ENCODE measurements at regions not wholly inside any gene's neighbourhood (a gene's known extent, or its start where the extent isn't known, plus 50 kb on each side); places are given as distances from the start of the nearest gene placed in this dataset.

GRCh38 chr19:29292153-29292552 lies 79.2 kb upstream of the UQCRFS1 start:
- no peaks in the 10 kb centered on the region for H3K4me1 ChIP-seq (ENCODE audit: control insufficient read depth, insufficient read depth, low read length)
- H3K9me3 ChIP-seq (ENCODE audit: control insufficient read depth, insufficient read depth, low read depth, low read length): peaks cover 7% of the 10 kb centered on the region; the same call in 1 of the 2 replicates
- no peak overlapping the region for H3K9ac ChIP-seq (ENCODE audit: low read length)
- no peak overlapping the region for H3K4me3 ChIP-seq (ENCODE audit: low read depth, low read length)
- 0 out of 2 replicates have a peak, but pooled peaks cover 6% of the 10 kb centered on the region for H3K27me3 ChIP-seq (ENCODE audit: control insufficient read depth, insufficient read depth, low read length)
- H3K27ac ChIP-seq (ENCODE audit: low read depth, low read length): no peak overlapping the region
- H3K36me3 ChIP-seq (ENCODE audit: control insufficient read depth, insufficient read depth, low read length): no peaks in the 10 kb centered on the region

DNA sequence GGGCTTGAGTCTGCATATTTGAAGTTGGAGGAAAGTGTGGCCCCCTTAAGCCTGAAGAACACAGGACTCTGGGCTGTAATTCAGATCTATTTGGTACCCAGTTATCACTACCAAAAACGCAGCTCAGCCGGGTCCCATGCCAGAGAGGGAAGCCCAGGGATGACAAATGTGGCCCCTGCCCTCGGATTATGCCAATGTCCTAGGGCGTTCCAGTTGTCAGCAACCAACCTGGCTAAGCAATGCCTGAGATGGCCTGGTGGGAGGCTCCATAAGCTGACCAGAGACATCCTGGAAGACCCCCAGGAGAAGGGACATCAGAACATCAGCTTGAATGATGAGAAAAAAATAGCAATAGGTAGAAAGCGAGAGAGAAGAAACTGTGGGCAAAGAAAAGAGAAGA lies 79.6 kb upstream of the UQCRFS1 start:
- H3K4me3 ChIP-seq (ENCODE audit: low read depth, low read length): no peak overlapping the region

GRCh38 chr19:29293292-29293691 lies 80.3 kb upstream of the UQCRFS1 start:
- Histone ChIP-seq H3K27ac (ENCODE audit: low read depth, low read length) (no peak overlapping the region), H3K27me3 (ENCODE audit: control insufficient read depth, insufficient read depth, low read length) (0 out of 2 replicates have a peak, but pooled peaks cover 6% of the 10 kb centered on the region), H3K4me1 (ENCODE audit: control insufficient read depth, insufficient read depth, low read length) (no peaks in the 10 kb centered on the region), H3K36me3 (ENCODE audit: control insufficient read depth, insufficient read depth, low read length) (no peaks in the 10 kb centered on the region), H3K9ac (ENCODE audit: low read length) (no peak overlapping the region), H3K9me3 (ENCODE audit: control insufficient read depth, insufficient read depth, low read depth, low read length) (peaks cover under 1% of the 10 kb centered on the region; the same call in 1 of the 2 replicates), H3K4me3 (ENCODE audit: low read depth, low read length) (no peak overlapping the region)

More for the DNA sequence above, 79.6 kb upstream of the UQCRFS1 start:
- H3K4me1 ChIP-seq (ENCODE audit: control insufficient read depth, insufficient read depth, low read length): no peaks in the 10 kb centered on the region
- 0 out of 2 replicates have a peak, but pooled peaks cover 6% of the 10 kb centered on the region for H3K27me3 ChIP-seq (ENCODE audit: control insufficient read depth, insufficient read depth, low read length)
- H3K9me3 ChIP-seq (ENCODE audit: control insufficient read depth, insufficient read depth, low read depth, low read length): peaks cover 7% of the 10 kb centered on the region; the same call in 1 of the 2 replicates
- no peaks in the 10 kb centered on the region for H3K36me3 ChIP-seq (ENCODE audit: control insufficient read depth, insufficient read depth, low read length)
- H3K27ac ChIP-seq (ENCODE audit: low read depth, low read length): no peak overlapping the region
- H3K9ac ChIP-seq (ENCODE audit: low read length): no peak overlapping the region

- Histone ChIP-seq H3K4me3 (ENCODE audit: low read depth, low read length) (no peak overlapping the region), H3K9ac (ENCODE audit: low read length) (no peak overlapping the region)
Measured at GRCh38 chr19:29293736-29294342, 80.9 kb upstream of the UQCRFS1 start.

GRCh38 chr19:29294343-29294811 lies 81.4 kb upstream of the UQCRFS1 start:
- no peak overlapping the region for H3K4me3 ChIP-seq (ENCODE audit: low read depth, low read length)
- H3K27me3 ChIP-seq (ENCODE audit: control insufficient read depth, insufficient read depth, low read length): 0 out of 2 replicates have a peak, but pooled peaks cover 9% of the 10 kb centered on the region
- no peak overlapping the region for H3K27ac ChIP-seq (ENCODE audit: low read depth, low read length)
- H3K36me3 ChIP-seq (ENCODE audit: control insufficient read depth, insufficient read depth, low read length): no peaks in the 10 kb centered on the region
- H3K9me3 ChIP-seq (ENCODE audit: control insufficient read depth, insufficient read depth, low read depth, low read length): no peaks in the 10 kb centered on the region
- no peak overlapping the region for H3K9ac ChIP-seq (ENCODE audit: low read length)
- no peaks in the 10 kb centered on the region for H3K4me1 ChIP-seq (ENCODE audit: control insufficient read depth, insufficient read depth, low read length)

More at GRCh38 chr19:29293736-29294342, 80.9 kb upstream of the UQCRFS1 start:
- Histone ChIP-seq H3K4me1 (ENCODE audit: control insufficient read depth, insufficient read depth, low read length) (no peaks in the 10 kb centered on the region), H3K27me3 (ENCODE audit: control insufficient read depth, insufficient read depth, low read length) (0 out of 2 replicates have a peak, but pooled peaks cover 9% of the 10 kb centered on the region), H3K27ac (ENCODE audit: low read depth, low read length) (no peak overlapping the region), H3K36me3 (ENCODE audit: control insufficient read depth, insufficient read depth, low read length) (no peaks in the 10 kb centered on the region), H3K9me3 (ENCODE audit: control insufficient read depth, insufficient read depth, low read depth, low read length) (no peaks in the 10 kb centered on the region)

- H3K27me3 ChIP-seq (ENCODE audit: control insufficient read depth, insufficient read depth, low read length): peaks cover 9% of the 10 kb centered on the region; the same call in 1 of the 2 replicates
- no peak overlapping the region for H3K27ac ChIP-seq (ENCODE audit: low read depth, low read length)
- H3K9me3 ChIP-seq (ENCODE audit: control insufficient read depth, insufficient read depth, low read depth, low read length): no peaks in the 10 kb centered on the region
- no peak overlapping the region for H3K9ac ChIP-seq (ENCODE audit: low read length)
- H3K4me3 ChIP-seq (ENCODE audit: low read depth, low read length): no peak overlapping the region
- no peaks in the 10 kb centered on the region for H3K36me3 ChIP-seq (ENCODE audit: control insufficient read depth, insufficient read depth, low read length)
- no peaks in the 10 kb centered on the region for H3K4me1 ChIP-seq (ENCODE audit: control insufficient read depth, insufficient read depth, low read length)
Measured at GRCh38 chr19:29295285-29295684, 82.3 kb upstream of the UQCRFS1 start.

GRCh38 chr19:29297381-29297780 lies 84.4 kb upstream of the UQCRFS1 start:
- H3K27ac ChIP-seq (ENCODE audit: low read depth, low read length): no peak overlapping the region
- H3K9me3 ChIP-seq (ENCODE audit: control insufficient read depth, insufficient read depth, low read depth, low read length): no peaks in the 10 kb centered on the region
- no peaks in the 10 kb centered on the region for H3K36me3 ChIP-seq (ENCODE audit: control insufficient read depth, insufficient read depth, low read length)

DNA sequence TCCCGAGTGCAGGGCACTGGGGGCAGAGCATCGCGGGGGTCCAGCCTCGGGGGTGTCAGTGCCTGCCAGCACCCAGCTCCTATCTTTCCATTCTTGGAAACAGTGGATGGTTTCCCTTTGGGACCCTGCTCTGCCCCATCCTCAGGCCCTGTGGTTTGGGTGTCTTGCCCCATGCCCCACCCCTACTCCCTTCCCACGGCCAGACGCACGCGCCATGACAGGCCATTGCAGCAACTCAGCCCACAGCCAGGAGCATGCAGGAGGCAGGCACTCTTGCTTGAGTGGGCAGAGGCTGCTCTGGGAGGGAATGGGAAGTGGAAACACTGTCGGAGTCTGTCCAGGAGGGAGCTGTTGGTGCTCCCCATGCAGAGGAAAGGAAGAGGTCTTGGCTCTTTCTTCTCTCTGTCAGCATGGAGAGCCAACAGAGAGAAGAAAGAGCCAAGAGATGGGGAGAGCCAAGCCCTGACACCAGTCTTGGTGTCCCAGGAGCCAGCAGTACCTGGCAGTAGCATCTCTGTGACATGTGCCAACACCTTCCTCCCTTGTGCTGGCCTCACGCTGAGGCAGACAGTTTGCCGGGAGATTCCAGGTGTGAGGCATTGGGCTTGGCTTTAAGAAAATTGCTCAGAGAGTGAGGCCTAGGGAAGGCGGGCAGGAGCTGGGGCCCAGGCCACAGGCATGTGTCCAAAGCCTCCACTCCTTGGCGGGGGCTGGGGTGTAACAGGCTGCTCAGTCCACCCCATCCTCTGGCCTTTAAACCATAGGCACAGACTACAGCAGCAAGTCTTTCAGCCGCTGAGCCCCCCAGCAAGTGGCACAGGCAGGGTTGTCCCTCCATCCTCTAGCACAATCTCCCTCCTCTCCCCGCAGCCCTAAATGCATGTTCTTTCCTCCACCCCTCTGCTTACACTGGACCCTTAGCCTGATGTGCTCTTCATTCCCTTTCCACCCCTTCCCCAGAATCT lies 86.7 kb upstream of the UQCRFS1 start:
- Histone ChIP-seq H3K27ac (ENCODE audit: low read depth, low read length) (no peak overlapping the region), H3K4me3 (ENCODE audit: low read depth, low read length) (no peak overlapping the region), H3K4me1 (ENCODE audit: control insufficient read depth, insufficient read depth, low read length) (no peaks in the 10 kb centered on the region), H3K27me3 (ENCODE audit: control insufficient read depth, insufficient read depth, low read length) (peaks cover 15% of the 10 kb centered on the region), H3K9me3 (ENCODE audit: control insufficient read depth, insufficient read depth, low read depth, low read length) (no peaks in the 10 kb centered on the region), H3K36me3 (ENCODE audit: control insufficient read depth, insufficient read depth, low read length) (no peaks in the 10 kb centered on the region), H3K9ac (ENCODE audit: low read length) (no peak overlapping the region)

More at GRCh38 chr19:29297381-29297780, 84.4 kb upstream of the UQCRFS1 start:
- H3K4me1 ChIP-seq (ENCODE audit: control insufficient read depth, insufficient read depth, low read length): no peaks in the 10 kb centered on the region
- no peak overlapping the region for H3K4me3 ChIP-seq (ENCODE audit: low read depth, low read length)
- H3K27me3 ChIP-seq (ENCODE audit: control insufficient read depth, insufficient read depth, low read length): peaks cover 9% of the 10 kb centered on the region; the same call in 1 of the 2 replicates
- no peak overlapping the region for H3K9ac ChIP-seq (ENCODE audit: low read length)

DNA sequence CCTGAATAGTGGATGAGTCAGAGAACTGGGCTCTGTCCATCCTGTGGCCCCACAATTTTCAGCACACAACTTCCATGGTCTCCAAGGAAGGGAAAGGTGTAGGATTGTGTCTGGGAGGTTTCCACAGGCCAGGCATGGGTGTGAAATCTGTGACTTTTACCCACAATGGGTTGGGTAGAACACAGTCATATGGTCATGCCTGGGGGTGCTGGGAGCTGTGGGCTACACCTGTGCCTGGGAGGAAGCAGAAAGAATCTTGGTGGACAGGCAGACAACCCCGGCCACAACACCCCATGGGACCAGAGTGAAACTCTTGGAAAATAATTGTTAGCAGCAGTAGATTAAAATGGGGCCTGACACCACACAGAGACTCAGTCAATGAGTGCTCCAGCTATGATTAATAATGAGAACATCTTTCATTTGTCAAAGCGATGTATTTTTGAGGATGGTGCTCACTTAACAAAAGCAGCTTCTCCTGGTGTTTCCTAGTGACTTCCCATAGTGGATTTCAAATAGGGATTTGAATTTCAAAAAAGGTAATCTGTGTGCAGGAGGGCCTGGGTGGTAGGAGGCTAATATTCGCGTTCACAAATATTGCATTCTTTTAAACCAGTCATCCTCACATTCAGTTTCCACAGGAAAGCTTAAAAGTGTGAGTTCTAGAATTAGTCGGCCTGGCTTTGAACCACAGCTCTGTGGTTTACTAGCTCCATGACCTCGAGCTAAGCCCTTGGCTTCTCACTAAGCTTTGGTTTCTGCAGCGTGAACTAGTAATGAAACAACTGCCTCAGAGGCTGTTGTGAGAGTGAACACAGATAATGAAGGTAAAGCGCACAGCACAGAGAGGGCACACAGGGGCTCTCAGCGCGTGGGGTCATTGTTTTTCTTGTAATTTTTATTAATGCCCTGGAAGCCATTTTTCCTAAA lies 89.3 kb upstream of the UQCRFS1 start:
- Histone ChIP-seq H3K9ac (ENCODE audit: low read length) (no peak overlapping the region), H3K36me3 (ENCODE audit: control insufficient read depth, insufficient read depth, low read length) (no peaks in the 10 kb centered on the region), H3K27me3 (ENCODE audit: control insufficient read depth, insufficient read depth, low read length) (peaks cover 22% of the 10 kb centered on the region), H3K4me3 (ENCODE audit: low read depth, low read length) (no peak overlapping the region), H3K4me1 (ENCODE audit: control insufficient read depth, insufficient read depth, low read length) (no peaks in the 10 kb centered on the region), H3K27ac (ENCODE audit: low read depth, low read length) (no peak overlapping the region), H3K9me3 (ENCODE audit: control insufficient read depth, insufficient read depth, low read depth, low read length) (no peaks in the 10 kb centered on the region)

DNA sequence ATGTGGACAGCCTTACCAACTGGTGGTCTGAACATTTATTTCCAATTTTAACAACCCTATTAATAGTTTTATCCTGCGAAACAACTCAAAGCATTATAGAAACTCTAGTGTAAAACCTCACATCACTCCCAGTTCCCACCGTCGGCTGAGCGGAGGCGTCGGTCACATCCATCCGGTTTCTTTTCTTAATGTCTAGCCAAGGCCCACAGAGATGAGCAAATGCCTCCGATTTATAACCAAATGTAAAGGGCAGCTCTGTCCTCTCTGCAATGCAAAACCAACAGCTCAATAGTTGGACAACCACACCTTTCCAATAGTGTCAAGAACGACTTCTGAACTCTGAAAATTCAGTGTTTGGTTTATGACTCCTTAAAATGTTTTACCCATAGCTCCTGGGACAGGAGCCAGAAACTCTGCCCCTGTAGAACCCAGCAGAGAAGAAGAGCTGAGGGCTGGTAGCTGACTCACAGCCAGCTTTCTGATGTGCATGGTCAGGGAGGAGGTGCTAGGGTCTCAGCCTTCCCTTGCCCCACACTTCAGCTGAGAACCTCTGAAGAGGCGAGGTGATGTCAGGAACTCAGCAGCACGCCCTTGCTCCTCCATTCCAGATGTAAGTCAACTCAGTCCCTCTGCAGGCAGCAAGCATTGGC lies 90.2 kb upstream of the UQCRFS1 start:
- no peaks in the 10 kb centered on the region for H3K36me3 ChIP-seq (ENCODE audit: control insufficient read depth, insufficient read depth, low read length)
- H3K9me3 ChIP-seq (ENCODE audit: control insufficient read depth, insufficient read depth, low read depth, low read length): no peaks in the 10 kb centered on the region
- no peak overlapping the region for H3K4me3 ChIP-seq (ENCODE audit: low read depth, low read length)
- H3K27ac ChIP-seq (ENCODE audit: low read depth, low read length): no peak overlapping the region
- no peak overlapping the region for H3K9ac ChIP-seq (ENCODE audit: low read length)
- H3K27me3 ChIP-seq (ENCODE audit: control insufficient read depth, insufficient read depth, low read length): peaks cover 26% of the 10 kb centered on the region
- H3K4me1 ChIP-seq (ENCODE audit: control insufficient read depth, insufficient read depth, low read length): no peaks in the 10 kb centered on the region
